ENCODE measurements at regions not wholly inside any gene's neighbourhood (a gene's known extent, or its start where the extent isn't known, plus 50 kb on each side); places are given as distances from the start of the nearest gene placed in this dataset.
A peak's percentile ranks its signal among the peaks of the same experiment; 100 is the strongest.

DNA sequence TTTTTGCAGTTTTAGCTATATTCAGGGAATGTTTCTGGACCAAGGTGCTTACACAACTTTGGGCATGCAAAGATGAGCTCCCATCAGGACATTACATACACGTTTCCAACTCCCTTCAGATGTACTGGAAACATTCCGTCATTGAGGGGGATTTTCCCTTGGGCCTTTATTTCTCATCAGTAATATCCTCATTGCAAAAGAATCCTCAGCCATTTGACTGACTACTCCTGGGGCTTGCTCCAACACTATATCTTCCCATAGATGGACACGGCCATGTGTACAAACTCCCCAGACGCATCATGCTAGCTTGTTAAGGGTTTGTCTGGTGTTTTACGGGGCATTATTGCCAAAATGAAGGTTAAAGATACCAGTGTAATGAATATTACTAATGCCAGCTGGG, 59.3 kb upstream of the NUP160 start:
- Histone ChIP-seq H3K4me3 (no peak overlapping the region), H3K27ac (peak overlapping the region in 2 of 4 donors; percentile 46 to 74), H3K4me1 (peaks cover 20% of the 10 kb centered on the region), H3K36me3 (replicated peaks in 1 of 2; ENCODE audit: insufficient read depth in 1 of 2, low read depth in 2 of 2) (no peaks in the 10 kb centered on the region), H3K9me3 (no peaks in the 10 kb centered on the region), H3K27me3 (no peaks in the 10 kb centered on the region)
- TF ChIP-seq POLR2A (IDR thresholded peaks at IDR 0.05) (no peak), CTCF (IDR thresholded peaks at IDR 0.05) (no peak)
- intact Hi-C loops (cut with DNase I) = no loop called here
- DNase-seq = no peak
- no peak for ATAC-seq
- WGBS, 2 donors = 56 to 77% methylated on average over 5 of the region's 5 CpGs

- Histone ChIP-seq H3K36me3 (replicated peaks in 1 of 2; ENCODE audit: insufficient read depth in 1 of 2, low read depth in 2 of 2) (no peaks in the 10 kb centered on the region), H3K9me3 (no peaks in the 10 kb centered on the region), H3K27ac (no peak overlapping the region), H3K4me1 (peaks cover 20% of the 10 kb centered on the region), H3K27me3 (no peaks in the 10 kb centered on the region), H3K4me3 (no peak overlapping the region)
- ATAC-seq (no peak), DNase-seq (no peak)
- 90 to 95% methylated on average over 6 of the region's 6 CpGs for WGBS, 2 donors
- intact Hi-C loops (cut with DNase I) = no loop called here
- TF ChIP-seq POLR2A (IDR thresholded peaks at IDR 0.05) = no peak
- TF ChIP-seq CTCF (IDR thresholded peaks at IDR 0.05) = no peak
Observed at GRCh38 chr11:47906066-47906465, 57.9 kb upstream of the NUP160 start.

DNA sequence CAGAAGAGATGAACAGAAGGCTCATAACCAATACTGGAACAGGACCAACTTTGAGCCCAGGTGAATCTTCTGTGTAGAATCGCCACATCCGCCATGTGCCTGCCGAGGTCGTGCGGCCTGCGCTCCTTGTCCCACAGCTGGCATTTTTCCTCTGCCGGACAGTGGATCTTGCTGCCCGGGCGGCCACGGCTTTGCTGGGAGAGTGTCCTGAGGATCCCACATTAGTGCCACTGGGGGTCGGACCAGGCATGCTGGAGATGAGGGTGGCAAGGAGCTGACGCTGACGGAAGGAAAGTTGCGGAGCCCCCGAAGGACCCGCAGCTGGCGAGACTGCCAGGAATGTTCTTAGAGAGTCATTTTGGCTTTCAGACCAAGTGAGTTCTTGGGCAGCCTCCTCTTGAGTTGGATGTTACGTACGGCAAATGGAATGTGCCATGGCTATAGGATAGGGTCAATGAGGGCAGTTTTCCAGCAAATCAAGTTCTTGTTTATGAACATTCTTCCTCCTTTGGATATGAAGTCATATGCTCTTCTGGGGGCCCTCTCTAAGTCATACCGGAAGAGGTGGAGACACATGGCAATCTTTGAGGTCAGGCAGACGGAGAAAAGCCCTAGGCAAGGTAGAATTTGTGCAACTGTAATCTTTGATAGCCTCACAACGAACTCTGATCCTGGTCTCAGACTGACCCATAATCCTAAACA, 57.4 kb upstream of the NUP160 start:
- H3K9me3 ChIP-seq = no peaks in the 10 kb centered on the region
- intact Hi-C loops (cut with DNase I) = no loop called here
- ATAC-seq = no peak
- no peaks in the 10 kb centered on the region for H3K36me3 ChIP-seq (replicated peaks in 1 of 2; ENCODE audit: insufficient read depth in 1 of 2, low read depth in 2 of 2)
- no peak for TF ChIP-seq CTCF (IDR thresholded peaks at IDR 0.05)
- no peak for TF ChIP-seq POLR2A (IDR thresholded peaks at IDR 0.05)
- no peaks in the 10 kb centered on the region for H3K27me3 ChIP-seq
- no peak for DNase-seq
- H3K4me1 ChIP-seq = peaks cover 20% of the 10 kb centered on the region
- WGBS, 2 donors = 84 to 90% methylated on average over 18 to 22 of the region's 22 CpGs
- H3K4me3 ChIP-seq = no peak overlapping the region
- no peak overlapping the region for H3K27ac ChIP-seq

DNA sequence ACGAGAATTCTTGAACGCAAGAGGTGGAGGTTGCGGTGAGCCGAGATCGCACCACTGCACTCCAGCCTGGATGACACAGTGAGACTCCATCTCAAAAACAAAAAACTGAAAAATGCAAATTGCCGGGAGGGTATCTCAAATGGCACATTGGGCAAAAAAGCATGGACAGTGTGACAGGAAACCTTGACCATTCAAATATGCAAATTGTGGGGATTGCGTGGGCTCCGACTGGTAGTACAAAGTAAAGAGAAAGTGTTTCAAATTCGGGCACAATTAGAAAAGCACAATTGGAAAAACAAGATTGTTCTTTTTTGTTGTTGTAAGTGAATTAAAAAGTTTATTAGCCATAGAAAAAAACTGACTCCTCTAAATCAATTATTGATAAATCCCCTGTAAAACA, 56.7 kb upstream of the NUP160 start:
- no peak for ATAC-seq
- Histone ChIP-seq H3K27me3 (no peaks in the 10 kb centered on the region), H3K36me3 (replicated peaks in 1 of 2; ENCODE audit: insufficient read depth in 1 of 2, low read depth in 2 of 2) (no peaks in the 10 kb centered on the region), H3K9me3 (no peaks in the 10 kb centered on the region), H3K4me1 (peaks cover 20% of the 10 kb centered on the region), H3K27ac (no peak overlapping the region), H3K4me3 (no peak overlapping the region)
- DNase-seq = no peak
- 92% methylated on average over 9 of the region's 9 CpGs for WGBS, 2 donors
- no peak for TF ChIP-seq CTCF (IDR thresholded peaks at IDR 0.05)
- TF ChIP-seq POLR2A (IDR thresholded peaks at IDR 0.05) = no peak
- intact Hi-C loops (cut with DNase I) = no loop called here

DNA sequence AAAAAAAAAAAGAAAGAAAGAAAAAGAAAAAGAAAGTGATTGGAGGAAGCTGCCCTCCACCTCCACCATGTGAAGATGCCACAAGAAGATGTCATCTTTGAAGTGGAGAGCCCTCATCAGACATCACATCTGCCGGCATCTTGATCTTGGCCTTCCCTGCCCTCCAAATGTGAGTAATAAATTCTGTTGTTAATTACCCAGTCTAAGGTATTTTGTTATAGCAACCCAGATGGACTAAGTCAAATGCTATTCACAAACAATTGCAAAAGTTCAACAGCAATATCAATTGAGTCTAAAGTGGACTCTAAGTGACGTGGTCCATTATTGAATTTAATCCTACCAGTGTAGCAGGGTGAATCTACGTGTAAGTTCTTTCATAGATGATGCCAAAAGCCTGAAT, 55.9 kb upstream of the NUP160 start:
- DNase-seq (no peak), ATAC-seq (no peak)
- Histone ChIP-seq H3K36me3 (replicated peaks in 1 of 2; ENCODE audit: insufficient read depth in 1 of 2, low read depth in 2 of 2) (no peaks in the 10 kb centered on the region), H3K4me3 (no peak overlapping the region), H3K9me3 (no peaks in the 10 kb centered on the region), H3K4me1 (peaks cover 16% of the 10 kb centered on the region), H3K27me3 (no peaks in the 10 kb centered on the region), H3K27ac (no peak overlapping the region)
- TF ChIP-seq CTCF (IDR thresholded peaks at IDR 0.05) = no peak
- TF ChIP-seq POLR2A (IDR thresholded peaks at IDR 0.05) = no peak
- intact Hi-C loops (cut with DNase I) = no loop called here
- WGBS, 2 donors = 95 to 96% methylated on average over 3 of the region's 3 CpGs

All from body of pancreas (tissue), 4 donors.